ENCODE measurements at regions not wholly inside any gene's neighbourhood (a gene's known extent, or its start where the extent isn't known, plus 50 kb on each side); places are given as distances from the start of the nearest gene placed in this dataset.
"Not testable (repeated sequence)": the region's sequence is repeated elsewhere in the genome, so short reads cannot be mapped to it uniquely, and the experiment has no call there.

DNA sequence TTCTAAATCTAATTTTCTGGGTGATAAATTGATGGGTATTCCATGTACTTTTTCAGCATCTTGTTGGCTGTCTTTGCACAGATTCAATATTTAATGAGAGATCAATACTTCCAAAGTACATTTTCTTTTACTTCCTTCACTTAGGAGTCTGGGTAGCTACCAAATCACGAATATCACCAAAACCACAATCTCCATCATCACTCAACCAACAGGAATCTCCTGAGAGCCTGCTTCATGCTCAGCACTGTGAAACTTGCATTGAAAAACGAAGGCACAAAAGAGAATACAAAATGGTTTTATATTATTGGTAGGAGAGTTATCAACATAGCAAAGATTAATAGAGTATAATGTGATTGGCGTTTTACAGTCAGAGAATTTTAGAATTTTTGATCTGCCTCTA, 261.5 kb upstream of the DSEL start:
- no peaks in the 10 kb centered on the region for H3K4me1 Mint-ChIP-seq
- Histone ChIP-seq H3K36me3 (ENCODE audit: insufficient read depth, low read length) (no peaks in the 10 kb centered on the region), H3K9me3 (ENCODE audit: low read length) (no peaks in the 10 kb centered on the region), H3K4me1 (ENCODE audit: insufficient read depth, low read length) (no peaks in the 10 kb centered on the region), H3K27me3 (ENCODE audit: insufficient read depth, low read length, poor library complexity, severe bottlenecking) (no peaks in the 10 kb centered on the region), H3K4me3 (ENCODE audit: low read length) (no peak overlapping the region), H3K27ac (ENCODE audit: low read depth, low read length) (no peak overlapping the region)
- H3K36me3 Mint-ChIP-seq: no peaks in the 10 kb centered on the region
- CTCF ChIA-PET: no interaction called here
- POLR2A ChIA-PET: no interaction called here
- H3K27me3 Mint-ChIP-seq: no peaks in the 10 kb centered on the region
- H3K27ac Mint-ChIP-seq: no peak overlapping the region
- H3K4me3 Mint-ChIP-seq: no peak overlapping the region
- no peak for DNase-seq
- H3K9me3 Mint-ChIP-seq: no peaks in the 10 kb centered on the region

DNA sequence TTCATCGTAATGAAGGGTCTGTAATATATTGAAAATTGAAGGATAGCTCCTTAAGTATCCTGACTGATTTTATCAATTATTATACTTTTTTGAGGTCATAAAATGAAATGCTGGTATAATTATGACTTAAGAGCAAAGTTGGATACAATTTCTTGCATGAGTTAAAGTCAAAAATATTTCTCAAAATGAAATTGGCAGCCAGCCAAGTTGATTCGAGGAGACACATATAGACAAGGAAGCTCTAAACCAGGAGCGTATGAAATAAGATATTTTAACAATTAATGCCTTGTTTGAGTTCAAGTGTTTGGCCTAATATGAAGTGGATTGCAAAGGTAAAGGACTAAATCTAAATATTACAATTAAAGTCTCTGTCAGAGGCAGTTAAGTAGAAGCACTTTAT, 260.4 kb upstream of the DSEL start:
- H3K27ac ChIP-seq (ENCODE audit: low read depth, low read length): no peak overlapping the region
- no peaks in the 10 kb centered on the region for H3K27me3 ChIP-seq (ENCODE audit: insufficient read depth, low read length, poor library complexity, severe bottlenecking)
- Mint-ChIP-seq H3K27ac (no peak overlapping the region), H3K9me3 (no peaks in the 10 kb centered on the region), H3K27me3 (no peaks in the 10 kb centered on the region), H3K4me3 (no peak overlapping the region), H3K4me1 (no peaks in the 10 kb centered on the region), H3K36me3 (no peaks in the 10 kb centered on the region)
- ChIA-PET CTCF (no interaction called here), POLR2A (no interaction called here)
- H3K4me3 ChIP-seq (ENCODE audit: low read length): no peak overlapping the region
- no peaks in the 10 kb centered on the region for H3K9me3 ChIP-seq (ENCODE audit: low read length)
- DNase-seq: no peak
- H3K4me1 ChIP-seq (ENCODE audit: insufficient read depth, low read length): no peaks in the 10 kb centered on the region
- no peaks in the 10 kb centered on the region for H3K36me3 ChIP-seq (ENCODE audit: insufficient read depth, low read length)

DNA sequence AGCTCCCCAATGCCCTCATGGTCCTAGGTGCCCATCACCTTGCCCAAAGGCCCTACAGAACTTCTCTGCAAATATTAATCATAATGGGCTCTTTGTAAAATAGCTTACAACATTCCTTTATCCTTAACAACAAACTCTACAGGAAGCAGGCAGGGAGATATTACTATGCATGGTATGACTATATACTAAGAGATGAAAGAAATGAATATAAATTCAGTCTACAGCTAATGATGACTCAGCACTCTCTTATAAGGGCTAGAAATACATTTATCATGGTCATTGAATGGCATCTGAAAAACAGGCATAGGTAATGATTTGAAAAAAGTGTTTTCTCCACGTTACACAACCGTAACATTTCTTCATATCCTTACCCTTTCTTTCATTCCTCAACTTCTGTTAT, 254.8 kb upstream of the DSEL start:
- CTCF ChIA-PET: no interaction called here
- H3K36me3 Mint-ChIP-seq: no peaks in the 10 kb centered on the region
- H3K27ac Mint-ChIP-seq: no peak overlapping the region
- Histone ChIP-seq H3K4me3 (ENCODE audit: low read length) (no peak overlapping the region), H3K27ac (ENCODE audit: low read depth, low read length) (no peak overlapping the region), H3K9me3 (ENCODE audit: low read length) (no peaks in the 10 kb centered on the region), H3K36me3 (ENCODE audit: insufficient read depth, low read length) (no peaks in the 10 kb centered on the region), H3K4me1 (ENCODE audit: insufficient read depth, low read length) (no peaks in the 10 kb centered on the region), H3K27me3 (ENCODE audit: insufficient read depth, low read length, poor library complexity, severe bottlenecking) (no peaks in the 10 kb centered on the region)
- peaks cover 0 to 2% (median 0%) of the 10 kb centered on the region in 5 donors for H3K9me3 Mint-ChIP-seq
- POLR2A ChIA-PET: no interaction called here
- DNase-seq: no peak
- H3K4me1 Mint-ChIP-seq: no peaks in the 10 kb centered on the region
- no peak overlapping the region for H3K4me3 Mint-ChIP-seq
- no peaks in the 10 kb centered on the region for H3K27me3 Mint-ChIP-seq

DNA sequence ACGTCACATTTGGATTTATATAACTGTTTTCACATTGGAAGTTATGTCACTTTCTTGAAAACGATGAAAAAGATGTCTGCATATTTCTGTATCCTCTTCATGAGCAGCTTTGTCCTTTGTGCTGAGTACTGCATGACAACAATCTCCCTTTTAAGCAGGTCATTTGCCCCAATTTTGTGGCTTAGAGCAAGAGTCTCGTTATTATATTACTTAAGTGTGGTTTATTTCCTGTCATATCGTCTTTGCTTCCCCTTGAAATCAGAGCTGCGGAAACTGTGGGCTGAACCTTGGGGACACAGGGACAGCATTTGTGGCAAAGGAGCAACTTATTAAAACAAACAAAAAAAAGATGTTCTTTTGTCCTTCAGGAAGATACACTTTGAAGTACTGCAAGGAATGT, 254.0 kb upstream of the DSEL start:
- no peaks in the 10 kb centered on the region for H3K27me3 Mint-ChIP-seq
- H3K27me3 ChIP-seq (ENCODE audit: insufficient read depth, low read length, poor library complexity, severe bottlenecking): no peaks in the 10 kb centered on the region
- no peak overlapping the region for H3K27ac ChIP-seq (ENCODE audit: low read depth, low read length)
- no peak for DNase-seq
- H3K36me3 ChIP-seq (ENCODE audit: insufficient read depth, low read length): no peaks in the 10 kb centered on the region
- no peak overlapping the region for H3K4me3 Mint-ChIP-seq
- no peaks in the 10 kb centered on the region for H3K4me1 ChIP-seq (ENCODE audit: insufficient read depth, low read length)
- ChIA-PET POLR2A (no interaction called here), CTCF (no interaction called here)
- no peak overlapping the region for H3K4me3 ChIP-seq (ENCODE audit: low read length)
- H3K9me3 Mint-ChIP-seq: peaks cover 0 to 2% (median 0%) of the 10 kb centered on the region in 5 donors
- no peaks in the 10 kb centered on the region for H3K36me3 Mint-ChIP-seq
- no peaks in the 10 kb centered on the region for H3K9me3 ChIP-seq (ENCODE audit: low read length)
- no peaks in the 10 kb centered on the region for H3K4me1 Mint-ChIP-seq
- no peak overlapping the region for H3K27ac Mint-ChIP-seq

DNA sequence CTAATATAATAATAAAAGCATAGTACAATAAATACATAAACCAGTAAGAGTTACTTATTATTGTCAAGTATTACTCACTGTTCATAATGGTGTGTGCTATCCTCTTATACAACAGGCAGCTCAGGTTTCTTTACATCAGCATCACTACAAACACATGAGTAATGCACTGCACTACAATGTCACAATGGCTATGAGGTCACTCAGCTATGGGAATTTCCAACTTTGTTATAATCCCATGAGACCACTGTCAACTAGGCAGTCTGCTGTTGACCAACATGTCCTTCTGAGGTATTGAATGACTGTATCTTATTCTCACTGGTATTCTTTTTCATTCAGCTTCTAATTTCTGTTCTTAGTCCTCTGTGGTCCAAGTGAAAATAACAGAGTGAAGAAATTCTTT, 250.4 kb upstream of the DSEL start:
- Mint-ChIP-seq H3K27me3 (no peaks in the 10 kb centered on the region), H3K27ac (no peak overlapping the region), H3K4me1 (no peaks in the 10 kb centered on the region), H3K4me3 (no peak overlapping the region), H3K36me3 (no peaks in the 10 kb centered on the region), H3K9me3 (peaks cover 0 to 2% (median 0%) of the 10 kb centered on the region in 5 donors)
- no peak overlapping the region for H3K4me3 ChIP-seq (ENCODE audit: low read length)
- no peaks in the 10 kb centered on the region for H3K36me3 ChIP-seq (ENCODE audit: insufficient read depth, low read length)
- CTCF ChIA-PET: no interaction called here
- H3K9me3 ChIP-seq (ENCODE audit: low read length): no peaks in the 10 kb centered on the region
- no peak for DNase-seq
- H3K27ac ChIP-seq (ENCODE audit: low read depth, low read length): no peak overlapping the region
- POLR2A ChIA-PET: no interaction called here
- H3K4me1 ChIP-seq (ENCODE audit: insufficient read depth, low read length): no peaks in the 10 kb centered on the region
- no peaks in the 10 kb centered on the region for H3K27me3 ChIP-seq (ENCODE audit: insufficient read depth, low read length, poor library complexity, severe bottlenecking)

DNA sequence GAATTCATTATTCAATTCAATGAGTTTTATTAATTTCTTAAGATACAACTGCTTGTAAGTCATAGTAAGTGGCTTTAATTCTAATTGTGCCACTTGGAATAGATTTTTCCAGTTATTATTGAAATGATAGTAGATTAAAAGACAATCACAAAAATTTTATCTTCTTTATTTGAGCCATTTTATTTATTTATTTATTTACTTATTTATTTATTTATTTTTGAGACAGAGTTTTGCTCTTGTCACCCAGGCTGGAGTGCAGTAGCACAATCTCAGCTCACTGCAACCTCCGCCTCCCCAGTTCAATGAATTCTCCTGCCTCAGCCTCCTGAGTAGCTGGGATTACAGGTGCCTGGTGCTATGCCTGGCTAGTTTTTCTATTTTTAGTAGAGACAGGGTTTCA, 235.7 kb upstream of the DSEL start:
- H3K36me3 Mint-ChIP-seq; DNase-seq; H3K4me3 ChIP-seq (ENCODE audit: low read length); H3K27ac Mint-ChIP-seq; H3K27me3 Mint-ChIP-seq; H3K9me3 ChIP-seq (ENCODE audit: low read length); CTCF ChIA-PET; H3K4me1 Mint-ChIP-seq; H3K4me3 Mint-ChIP-seq; H3K27me3 ChIP-seq (ENCODE audit: insufficient read depth, low read length, poor library complexity, severe bottlenecking); POLR2A ChIA-PET; H3K27ac ChIP-seq (ENCODE audit: low read depth, low read length); H3K4me1 ChIP-seq (ENCODE audit: insufficient read depth, low read length); H3K36me3 ChIP-seq (ENCODE audit: insufficient read depth, low read length); H3K9me3 Mint-ChIP-seq: not testable (repeated sequence)

DNA sequence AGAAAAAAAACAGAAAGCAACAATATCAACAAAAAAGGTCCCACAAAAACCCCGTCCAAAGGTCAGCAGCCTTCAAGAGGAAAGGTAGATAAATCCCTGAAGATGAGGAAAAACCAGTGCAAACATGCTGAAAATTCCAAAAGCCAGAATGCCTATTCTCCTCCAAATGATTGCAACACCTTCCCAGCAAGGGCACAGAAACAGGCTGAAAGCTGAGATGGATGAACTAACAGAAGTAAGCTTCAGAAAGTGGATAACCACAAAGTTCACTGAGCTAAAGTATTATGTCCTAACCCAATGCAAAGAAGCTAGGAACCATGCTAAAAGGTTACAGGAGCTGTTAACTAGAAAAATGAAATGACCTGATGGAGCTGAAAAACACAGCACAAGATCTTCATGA, 226.4 kb upstream of the DSEL start:
- Mint-ChIP-seq H3K36me3 (peaks cover 0 to 4% (median 0%) of the 10 kb centered on the region in 3 donors), H3K4me1 (no peaks in the 10 kb centered on the region), H3K27me3 (peaks cover 0 to 1% of the 10 kb centered on the region in 2 donors), H3K4me3 (no peak overlapping the region), H3K9me3 (peaks cover 11 to 23% (median 17%) of the 10 kb centered on the region in 5 donors), H3K27ac (no peak overlapping the region)
- H3K9me3 ChIP-seq (ENCODE audit: low read length): no peaks in the 10 kb centered on the region
- no peak for DNase-seq
- H3K27ac ChIP-seq (ENCODE audit: low read depth, low read length): no peak overlapping the region
- H3K4me1 ChIP-seq (ENCODE audit: insufficient read depth, low read length): no peaks in the 10 kb centered on the region
- ChIA-PET CTCF (no interaction called here), POLR2A (no interaction called here)
- no peaks in the 10 kb centered on the region for H3K36me3 ChIP-seq (ENCODE audit: insufficient read depth, low read length)
- H3K4me3 ChIP-seq (ENCODE audit: low read length): no peak overlapping the region
- H3K27me3 ChIP-seq (ENCODE audit: insufficient read depth, low read length, poor library complexity, severe bottlenecking): no peaks in the 10 kb centered on the region

DNA sequence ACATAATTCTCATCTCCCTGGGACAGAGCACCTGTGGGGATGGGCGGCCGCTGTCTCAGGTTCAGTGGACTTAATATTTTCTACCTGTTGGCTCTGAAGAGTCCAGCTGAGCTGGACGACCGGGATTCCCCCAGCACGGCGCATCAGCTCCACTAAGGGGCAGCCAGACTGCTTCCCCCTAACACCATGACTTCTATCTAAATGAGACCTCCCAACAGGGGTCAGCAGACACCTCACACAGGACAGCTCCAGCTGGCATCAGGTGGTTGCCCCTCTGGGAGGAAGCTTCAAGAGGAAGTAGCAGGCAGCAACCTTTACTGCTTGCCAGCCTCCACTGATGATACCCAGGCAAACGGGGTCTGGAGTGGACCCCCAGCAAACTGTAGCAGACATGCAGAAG, 226.0 kb upstream of the DSEL start:
- H3K4me1 Mint-ChIP-seq: no peaks in the 10 kb centered on the region
- CTCF ChIA-PET: no interaction called here
- H3K27me3 Mint-ChIP-seq: peaks cover 0 to 1% of the 10 kb centered on the region in 2 donors

DNA sequence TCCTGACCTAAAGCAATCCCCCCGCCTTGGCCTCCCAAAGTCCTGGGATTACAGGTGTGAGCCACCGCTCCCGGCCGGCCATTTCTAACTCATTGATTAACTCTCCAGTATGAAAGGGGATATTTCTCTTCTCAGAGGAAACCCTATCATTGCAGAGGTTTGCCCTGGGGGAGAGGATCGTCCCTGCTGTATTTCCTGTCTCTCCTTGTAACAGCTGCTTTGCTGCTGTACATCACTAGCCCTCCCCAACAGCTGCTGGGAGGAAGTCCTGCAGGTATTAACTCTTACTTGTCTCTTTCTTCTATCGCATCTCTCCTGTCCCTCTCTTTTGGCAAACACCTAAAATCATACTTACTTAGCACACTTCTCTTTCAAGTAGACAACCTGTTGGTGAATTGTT, 219.0 kb upstream of the DSEL start:
- Histone ChIP-seq H3K4me1 (ENCODE audit: insufficient read depth, low read length) (no peaks in the 10 kb centered on the region), H3K9me3 (ENCODE audit: low read length) (no peaks in the 10 kb centered on the region), H3K27ac (ENCODE audit: low read depth, low read length) (no peak overlapping the region), H3K4me3 (ENCODE audit: low read length) (no peak overlapping the region), H3K36me3 (ENCODE audit: insufficient read depth, low read length) (no peaks in the 10 kb centered on the region), H3K27me3 (ENCODE audit: insufficient read depth, low read length, poor library complexity, severe bottlenecking) (no peaks in the 10 kb centered on the region)
- H3K27ac Mint-ChIP-seq: no peak overlapping the region
- no peaks in the 10 kb centered on the region for H3K27me3 Mint-ChIP-seq
- no peaks in the 10 kb centered on the region for H3K36me3 Mint-ChIP-seq
- DNase-seq: no peak
- H3K4me3 Mint-ChIP-seq: no peak overlapping the region
- H3K4me1 Mint-ChIP-seq: no peaks in the 10 kb centered on the region
- POLR2A ChIA-PET: no interaction called here
- CTCF ChIA-PET: no interaction called here
- peaks cover 0 to 2% (median 0%) of the 10 kb centered on the region in 5 donors for H3K9me3 Mint-ChIP-seq

More for the DNA sequence above, 226.0 kb upstream of the DSEL start:
- H3K9me3 Mint-ChIP-seq: peaks cover 11 to 21% (median 17%) of the 10 kb centered on the region in 5 donors
- H3K36me3 ChIP-seq (ENCODE audit: insufficient read depth, low read length): no peaks in the 10 kb centered on the region
- no peak overlapping the region for H3K4me3 ChIP-seq (ENCODE audit: low read length)
- H3K4me1 ChIP-seq (ENCODE audit: insufficient read depth, low read length): no peaks in the 10 kb centered on the region
- POLR2A ChIA-PET: no interaction called here
- H3K36me3 Mint-ChIP-seq: peaks cover 0 to 4% (median 0%) of the 10 kb centered on the region in 3 donors
- H3K27ac ChIP-seq (ENCODE audit: low read depth, low read length): no peak overlapping the region
- peak overlapping the region in 1 of 7 donors; percentile 3 for H3K4me3 Mint-ChIP-seq
- H3K27ac Mint-ChIP-seq: no peak overlapping the region
- no peaks in the 10 kb centered on the region for H3K9me3 ChIP-seq (ENCODE audit: low read length)
- no peaks in the 10 kb centered on the region for H3K27me3 ChIP-seq (ENCODE audit: insufficient read depth, low read length, poor library complexity, severe bottlenecking)
- no peak for DNase-seq

Measured in CD8-positive, alpha-beta memory T cell (primary cell).